ENCODE measurements at regions not wholly inside any gene's neighbourhood (a gene's known extent, or its start where the extent isn't known, plus 50 kb on each side); places are given as distances from the start of the nearest gene placed in this dataset.

DNA sequence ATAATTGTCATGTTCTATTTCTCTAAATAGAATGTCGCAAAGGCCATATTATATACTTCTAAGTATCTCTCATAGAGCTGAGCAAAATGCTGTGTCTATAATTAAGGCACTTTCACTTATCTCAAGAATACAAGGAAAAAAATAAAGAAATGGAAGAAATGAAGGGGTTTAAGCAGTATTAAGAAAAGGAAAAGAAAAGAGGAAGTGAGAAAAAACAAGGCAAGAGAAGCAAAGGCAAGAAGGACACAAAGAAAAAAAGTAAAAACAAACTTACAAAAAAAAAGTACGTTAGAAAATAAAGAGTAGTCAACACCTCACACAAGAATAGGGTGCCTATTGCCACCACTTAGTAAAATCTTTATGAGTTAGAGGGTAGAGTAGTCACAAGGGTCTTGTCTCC is 506.2 kb downstream of the GABRG2 start:
- no CpG with 5 or more reads among the region's 2 CpGs for WGBS (ENCODE audit: insufficient coverage)

DNA sequence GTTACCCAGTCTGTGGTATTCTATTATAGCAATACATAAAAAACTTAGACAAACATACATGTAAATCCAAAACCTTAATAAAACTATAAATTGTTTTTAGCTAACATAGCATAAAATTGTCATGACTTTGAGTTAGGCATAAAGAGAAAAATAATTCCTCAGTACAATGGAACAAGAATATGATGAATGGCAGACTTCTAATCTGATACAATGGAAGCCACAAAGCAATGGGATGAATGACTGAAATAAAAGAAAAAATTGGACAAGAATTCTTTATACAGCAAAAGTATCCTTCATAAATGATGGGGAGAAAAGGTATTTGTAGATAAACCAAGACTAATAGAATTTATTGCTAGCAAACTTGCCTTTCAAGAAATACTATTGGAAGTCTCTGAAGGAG is 524.2 kb downstream of the GABRG2 start:
- H3K27me3 ChIP-seq (replicated peaks in 1 of 4; ENCODE audit: control extremely low read depth in 1 of 4, control insufficient read depth in 3 of 4, insufficient read depth in 4 of 4, low read length in 3 of 4) = no peaks in the 10 kb centered on the region
- no peak overlapping the region for H3K4me3 Mint-ChIP-seq
- H3K27me3 Mint-ChIP-seq = no peaks in the 10 kb centered on the region
- intact Hi-C loops (cut with micrococcal nuclease) = no loop called here
- H4K20me1 ChIP-seq (ENCODE audit: control insufficient read depth, insufficient read depth, low read length, poor library complexity, severe bottlenecking) = no peaks in the 10 kb centered on the region
- TF ChIP-seq EZH2 (IDR thresholded peaks at IDR 0.05; ENCODE audit: borderline replicate concordance, insufficient read depth, low read depth, low read length, poor library complexity, severe bottlenecking) = no peak
- TF ChIP-seq, protein P1, sequence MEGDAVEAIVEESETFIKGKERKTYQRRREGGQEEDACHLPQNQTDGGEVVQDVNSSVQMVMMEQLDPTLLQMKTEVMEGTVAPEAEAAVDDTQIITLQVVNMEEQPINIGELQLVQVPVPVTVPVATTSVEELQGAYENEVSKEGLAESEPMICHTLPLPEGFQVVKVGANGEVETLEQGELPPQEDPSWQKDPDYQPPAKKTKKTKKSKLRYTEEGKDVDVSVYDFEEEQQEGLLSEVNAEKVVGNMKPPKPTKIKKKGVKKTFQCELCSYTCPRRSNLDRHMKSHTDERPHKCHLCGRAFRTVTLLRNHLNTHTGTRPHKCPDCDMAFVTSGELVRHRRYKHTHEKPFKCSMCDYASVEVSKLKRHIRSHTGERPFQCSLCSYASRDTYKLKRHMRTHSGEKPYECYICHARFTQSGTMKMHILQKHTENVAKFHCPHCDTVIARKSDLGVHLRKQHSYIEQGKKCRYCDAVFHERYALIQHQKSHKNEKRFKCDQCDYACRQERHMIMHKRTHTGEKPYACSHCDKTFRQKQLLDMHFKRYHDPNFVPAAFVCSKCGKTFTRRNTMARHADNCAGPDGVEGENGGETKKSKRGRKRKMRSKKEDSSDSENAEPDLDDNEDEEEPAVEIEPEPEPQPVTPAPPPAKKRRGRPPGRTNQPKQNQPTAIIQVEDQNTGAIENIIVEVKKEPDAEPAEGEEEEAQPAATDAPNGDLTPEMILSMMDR (IDR thresholded peaks at IDR 0.05) = no peak
- H3K4me3 ChIP-seq (ENCODE audit: control extremely low read depth in 1 of 5, extremely low read depth in 1 of 5, insufficient read depth in 1 of 5, low read depth in 2 of 5, low read length in 4 of 5) = no peak overlapping the region
- no peak for DNase-seq
- H3K9me3 ChIP-seq (ENCODE audit: control extremely low read depth in 1 of 3, control insufficient read depth in 2 of 3, insufficient read depth in 1 of 3, low read length in 2 of 3) = peaks cover 0 to 1% (median under 1%) of the 10 kb centered on the region in 3 donors
- no peak for ATAC-seq (ENCODE audit: low read depth)
- no peak overlapping the region for H3K9ac ChIP-seq (ENCODE audit: low read length)
- no peaks in the 10 kb centered on the region for H3K4me1 ChIP-seq (ENCODE audit: control insufficient read depth in 2 of 2, insufficient read depth in 2 of 2, low read length in 2 of 2)
- H3K4me2 ChIP-seq (replicated peaks; ENCODE audit: low read depth, low read length, poor library complexity, severe bottlenecking) = no peak overlapping the region
- POLR2A ChIA-PET = no interaction called here
- H3K27ac ChIP-seq (ENCODE audit: low read length in 2 of 2) = no peak overlapping the region
- H3K4me1 Mint-ChIP-seq = no peaks in the 10 kb centered on the region
- H3K9me3 Mint-ChIP-seq (ENCODE audit: insufficient read depth) = peaks cover 2% of the 10 kb centered on the region
- H3K27ac Mint-ChIP-seq = no peak overlapping the region
- H3K79me2 ChIP-seq (ENCODE audit: control insufficient read depth, insufficient read depth, low read length) = no peaks in the 10 kb centered on the region
- no peaks in the 10 kb centered on the region for H3K36me3 ChIP-seq (replicated peaks in 1 of 2; ENCODE audit: control extremely low read depth in 1 of 2, control insufficient read depth in 1 of 2, extremely low read depth in 1 of 2, insufficient read depth in 2 of 2, low read length in 1 of 2)
- CTCF ChIA-PET = no interaction called here
- no peak overlapping the region for H2AFZ ChIP-seq (ENCODE audit: insufficient read depth, low read depth, low read length, poor library complexity, severe bottlenecking)

More for the DNA sequence above, 506.2 kb downstream of the GABRG2 start:
- ATAC-seq (ENCODE audit: low read depth) (no peak), DNase-seq (no peak)
- Mint-ChIP-seq H3K27ac (no peak overlapping the region), H3K27me3 (no peaks in the 10 kb centered on the region), H3K4me1 (no peaks in the 10 kb centered on the region), H3K4me3 (no peak overlapping the region), H3K9me3 (ENCODE audit: insufficient read depth) (no peaks in the 10 kb centered on the region)
- H3K9ac ChIP-seq (ENCODE audit: low read length) = no peak overlapping the region
- H3K27me3 ChIP-seq (replicated peaks in 1 of 4; ENCODE audit: control extremely low read depth in 1 of 4, control insufficient read depth in 3 of 4, insufficient read depth in 4 of 4, low read length in 3 of 4) = no peaks in the 10 kb centered on the region
- intact Hi-C loops (cut with micrococcal nuclease) = no loop called here
- no peak for TF ChIP-seq EZH2 (IDR thresholded peaks at IDR 0.05; ENCODE audit: borderline replicate concordance, insufficient read depth, low read depth, low read length, poor library complexity, severe bottlenecking)
- TF ChIP-seq, protein P1 (IDR thresholded peaks at IDR 0.05) = no peak
- POLR2A ChIA-PET = no interaction called here
- no peaks in the 10 kb centered on the region for H3K4me1 ChIP-seq (ENCODE audit: control insufficient read depth in 2 of 2, insufficient read depth in 2 of 2, low read length in 2 of 2)
- no peak overlapping the region for H2AFZ ChIP-seq (ENCODE audit: insufficient read depth, low read depth, low read length, poor library complexity, severe bottlenecking)
- H3K27ac ChIP-seq (ENCODE audit: low read length in 2 of 2) = no peak overlapping the region
- H3K4me2 ChIP-seq (replicated peaks; ENCODE audit: low read depth, low read length, poor library complexity, severe bottlenecking) = no peak overlapping the region
- no peaks in the 10 kb centered on the region for H3K36me3 ChIP-seq (replicated peaks in 1 of 2; ENCODE audit: control extremely low read depth in 1 of 2, control insufficient read depth in 1 of 2, extremely low read depth in 1 of 2, insufficient read depth in 2 of 2, low read length in 1 of 2)
- no peaks in the 10 kb centered on the region for H3K79me2 ChIP-seq (ENCODE audit: control insufficient read depth, insufficient read depth, low read length)
- CTCF ChIA-PET = no interaction called here
- H3K9me3 ChIP-seq (ENCODE audit: control extremely low read depth in 1 of 3, control insufficient read depth in 2 of 3, insufficient read depth in 1 of 3, low read length in 2 of 3) = peaks cover 0 to 2% (median 0%) of the 10 kb centered on the region in 3 donors
- no peak overlapping the region for H3K4me3 ChIP-seq (ENCODE audit: control extremely low read depth in 1 of 5, extremely low read depth in 1 of 5, insufficient read depth in 1 of 5, low read depth in 2 of 5, low read length in 4 of 5)
- no peaks in the 10 kb centered on the region for H4K20me1 ChIP-seq (ENCODE audit: control insufficient read depth, insufficient read depth, low read length, poor library complexity, severe bottlenecking)

Measured in B cell (primary cell).